Activated CD4-positive, CD25-positive, alpha-beta regulatory T cell treated with anti-CD3 and anti-CD28 coated beads, Interleukin-2, amount 50 U/mL, for 16 hours (primary cell): ENCODE measurements at regions not wholly inside any gene's neighbourhood (a gene's known extent, or its start where the extent isn't known, plus 50 kb on each side); places are given as distances from the start of the nearest gene placed in this dataset.
A peak's percentile ranks its signal among the peaks of the same experiment; 100 is the strongest.
"Not testable (repeated sequence)": the region's sequence is repeated elsewhere in the genome, so short reads cannot be mapped to it uniquely, and the experiment has no call there.

Source experiments
- DNase-seq: peaks from one replicate; pipeline ENCODE4 v3.0.0-alpha.2; 2020; ENCODE audit warnings: low read depth, low spot score

- no peak for DNase-seq
Measured at GRCh38 chr3:5035113-5035512, 55.9 kb downstream of the BHLHE40 start.

GRCh38 chr3:5035692-5036391 is 56.6 kb downstream of the BHLHE40 start:
- DNase-seq, result no peak

DNA sequence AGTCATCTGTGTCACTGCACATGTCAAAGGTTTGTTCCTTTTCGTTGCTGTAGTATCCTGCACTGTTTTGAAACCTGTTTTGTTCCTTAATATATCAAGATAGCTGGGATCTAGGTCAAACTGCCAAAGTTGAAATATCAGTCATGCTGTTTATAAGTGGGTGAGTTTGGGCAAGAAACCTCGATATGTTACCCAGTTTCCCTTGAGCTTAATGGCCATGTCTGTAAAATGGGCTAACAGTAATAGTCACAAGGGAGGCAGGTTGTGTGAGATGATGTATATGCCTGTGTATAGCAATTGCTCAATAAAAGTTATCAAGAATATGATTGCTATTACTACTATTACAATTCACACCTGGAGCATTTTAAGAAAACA is 57.1 kb downstream of the BHLHE40 start:
- no peak for DNase-seq

GRCh38 chr3:5036858-5037257 is 57.6 kb downstream of the BHLHE40 start:
- no peak for DNase-seq

DNA sequence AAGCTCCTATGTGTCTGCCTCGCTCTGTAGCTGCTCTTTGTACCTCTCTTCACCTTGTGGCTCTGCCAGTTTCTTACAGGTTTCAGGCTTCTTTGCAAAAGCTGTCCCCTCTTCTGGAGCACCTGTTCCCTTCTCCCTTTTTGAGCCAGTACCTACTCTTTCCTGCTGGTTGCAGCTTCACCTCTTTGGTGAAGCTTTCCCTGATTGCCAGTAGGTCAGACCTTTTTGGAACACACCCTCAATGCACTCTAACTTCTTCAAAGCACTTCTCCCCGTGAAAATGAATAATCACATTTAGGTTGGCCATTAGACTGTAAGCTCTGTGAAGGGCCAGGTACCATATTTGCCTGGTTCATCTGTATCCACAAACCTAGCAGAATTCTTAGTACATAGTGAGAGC is 60.3 kb downstream of the BHLHE40 start:
- no peak for DNase-seq

GRCh38 chr3:5041315-5041714 is 62.1 kb downstream of the BHLHE40 start:
- no peak for DNase-seq

- no peak for DNase-seq
Measured at GRCh38 chr3:5045961-5046360, 66.7 kb downstream of the BHLHE40 start.

DNA sequence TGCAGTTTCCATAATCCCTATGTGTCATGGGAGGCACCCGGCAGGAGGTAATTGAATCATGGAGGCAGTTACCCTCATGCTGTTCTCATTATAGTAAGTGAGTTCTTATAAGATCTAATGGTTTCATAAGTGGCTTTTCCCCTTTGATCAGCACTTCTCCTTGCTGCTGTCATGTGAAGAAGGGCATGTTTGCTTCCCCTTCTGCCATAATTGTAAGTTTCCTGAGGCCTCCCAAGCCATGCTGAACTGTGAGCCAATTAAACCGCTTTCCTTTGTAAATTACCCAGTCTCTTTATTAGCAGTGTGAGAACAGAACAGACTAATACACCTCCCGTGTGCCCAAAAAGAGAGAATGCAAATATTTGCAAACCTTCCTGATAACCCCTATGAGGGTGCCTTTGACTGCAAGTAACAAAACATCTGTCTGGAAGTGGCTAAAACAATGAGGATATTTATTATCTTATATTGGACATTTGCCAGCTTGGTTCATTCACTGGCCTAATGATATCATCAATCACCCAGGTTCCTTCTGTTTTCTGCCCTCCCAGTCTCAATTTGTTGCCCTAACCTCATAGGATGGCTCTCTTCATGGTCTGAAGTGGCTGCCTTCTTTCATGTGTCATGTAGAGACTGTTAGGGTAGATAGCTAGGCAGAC is 68.7 kb downstream of the BHLHE40 start:
- no peak for DNase-seq

DNA sequence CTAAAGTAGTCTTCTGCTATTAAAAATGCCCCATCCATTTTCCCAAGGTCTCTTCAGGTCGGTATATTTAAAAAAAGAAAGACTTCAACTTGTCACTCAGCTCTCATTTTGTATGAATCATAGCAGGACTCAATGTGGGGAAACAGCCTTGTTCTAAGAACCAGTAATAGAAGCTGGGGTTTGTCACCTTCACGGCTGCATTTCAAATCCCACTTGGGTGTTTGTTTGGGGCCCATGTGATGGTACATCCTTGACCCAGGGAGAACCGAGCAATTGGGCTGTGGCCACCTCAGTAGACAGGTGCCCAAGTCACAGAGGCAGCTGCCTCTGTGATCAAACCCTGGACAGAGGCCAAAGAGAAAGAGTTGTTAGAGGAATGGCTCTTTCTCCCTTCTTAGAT is 70.3 kb upstream of the ARL8B start:
- DNase-seq, result no peak

DNA sequence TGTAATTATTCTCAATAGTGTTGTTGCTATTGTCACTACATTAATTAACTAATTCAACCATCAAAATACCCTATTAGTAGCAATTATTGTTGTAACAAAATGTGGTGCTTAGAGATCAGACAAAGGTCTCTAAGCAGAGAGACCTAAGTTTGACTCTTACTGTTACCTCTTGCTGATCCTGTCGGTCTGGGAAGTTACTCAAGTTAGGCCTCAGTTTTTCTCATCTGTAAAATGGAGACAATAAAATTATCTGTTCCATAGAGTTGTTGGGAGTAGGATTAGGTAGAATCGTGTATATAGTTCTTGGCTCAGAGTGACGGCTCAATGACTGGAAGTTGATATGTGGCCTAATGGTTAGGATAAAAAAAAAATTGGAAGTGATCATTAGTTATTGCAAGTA is 69.8 kb upstream of the ARL8B start:
- no peak for DNase-seq

DNA sequence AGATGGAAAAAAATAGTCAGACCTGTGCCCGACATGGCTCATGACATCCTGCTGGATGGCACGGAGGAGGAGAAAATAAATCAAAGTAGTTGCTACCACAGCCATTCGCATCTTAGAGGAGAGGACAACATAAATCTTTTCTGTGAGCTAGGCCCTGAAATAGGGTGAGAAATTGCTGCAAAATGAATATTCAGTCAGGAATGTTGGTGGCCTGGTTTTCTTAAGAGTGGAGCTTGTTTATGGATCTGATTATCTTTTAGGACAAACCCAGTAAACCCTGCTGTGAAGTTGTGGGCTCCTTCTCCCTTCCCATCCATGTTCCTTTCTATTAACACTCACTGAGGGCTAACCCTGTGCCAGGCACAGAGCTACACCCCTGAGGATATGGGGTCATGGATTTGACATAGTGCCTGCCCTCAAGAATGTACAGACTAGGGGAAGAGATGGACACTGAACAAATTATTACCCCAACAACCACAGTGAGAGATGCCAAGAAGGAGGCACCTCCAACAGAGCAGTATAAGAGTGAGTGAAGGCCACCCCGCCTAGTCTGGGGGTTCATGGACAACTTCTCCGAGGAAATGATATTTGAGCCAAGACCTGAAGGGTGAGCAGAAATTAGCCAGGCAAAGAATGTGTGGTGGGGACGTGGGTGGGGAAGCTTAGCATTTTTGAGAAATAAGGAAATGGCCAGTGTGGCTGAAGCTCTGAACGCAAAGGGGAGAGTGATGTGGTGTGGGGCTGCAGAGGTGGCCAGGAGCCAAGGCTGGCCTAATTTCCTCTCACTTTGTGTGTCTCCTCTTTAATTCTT is 68.9 kb upstream of the ARL8B start:
- no peak for DNase-seq

- no peak for DNase-seq
Measured at GRCh38 chr3:5054098-5054497, 68.0 kb upstream of the ARL8B start.

GRCh38 chr3:5054579-5054978 is 67.5 kb upstream of the ARL8B start:
- not testable (repeated sequence) for DNase-seq

DNA sequence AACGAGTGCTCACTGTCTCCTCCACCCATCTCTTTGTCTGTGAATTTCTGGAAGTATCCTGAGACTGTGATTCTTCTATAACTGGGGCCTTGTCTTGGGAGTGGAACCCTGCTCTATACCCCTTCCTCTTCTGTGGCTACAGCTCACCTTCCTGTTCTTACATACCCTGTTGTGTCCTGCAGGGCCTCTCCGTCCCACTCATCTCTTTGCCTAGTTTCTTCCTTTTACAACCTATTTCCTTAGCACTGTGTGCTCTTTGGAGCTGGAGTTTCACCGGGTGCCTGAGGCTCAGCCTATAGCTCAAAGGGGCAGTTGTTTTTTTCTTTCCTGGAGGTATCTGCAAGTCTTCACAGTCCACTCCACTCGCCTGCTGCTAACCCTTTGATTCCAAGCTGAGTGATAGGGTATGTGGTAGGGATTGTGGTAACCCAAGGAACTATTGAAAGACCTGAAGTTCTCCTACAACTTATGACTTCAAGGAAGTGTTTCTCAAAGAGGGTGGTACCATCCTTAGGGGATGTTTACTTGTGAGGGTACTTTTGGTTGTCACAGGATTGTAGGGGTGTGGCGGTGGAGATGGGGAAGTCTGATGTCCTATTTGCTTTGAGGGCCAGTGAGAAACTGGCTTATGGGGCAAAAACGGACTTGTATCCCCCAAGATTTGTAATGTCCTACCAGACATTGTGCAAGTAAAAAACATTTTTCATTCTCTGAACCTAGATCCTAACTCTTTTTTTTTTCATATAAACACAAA is 66.6 kb upstream of the ARL8B start:
- DNase-seq, result no peak

- no peak for DNase-seq
Measured at GRCh38 chr3:5056111-5056391, 66.0 kb upstream of the ARL8B start.

GRCh38 chr3:5057272-5057671 is 64.8 kb upstream of the ARL8B start:
- no peak for DNase-seq

GRCh38 chr3:5057857-5058324 is 64.2 kb upstream of the ARL8B start:
- DNase-seq, result peak; percentile 26

GRCh38 chr3:5058471-5058951 is 63.6 kb upstream of the ARL8B start:
- no peak for DNase-seq

- no peak for DNase-seq
Measured at GRCh38 chr3:5059782-5060181, 62.3 kb upstream of the ARL8B start.

DNA sequence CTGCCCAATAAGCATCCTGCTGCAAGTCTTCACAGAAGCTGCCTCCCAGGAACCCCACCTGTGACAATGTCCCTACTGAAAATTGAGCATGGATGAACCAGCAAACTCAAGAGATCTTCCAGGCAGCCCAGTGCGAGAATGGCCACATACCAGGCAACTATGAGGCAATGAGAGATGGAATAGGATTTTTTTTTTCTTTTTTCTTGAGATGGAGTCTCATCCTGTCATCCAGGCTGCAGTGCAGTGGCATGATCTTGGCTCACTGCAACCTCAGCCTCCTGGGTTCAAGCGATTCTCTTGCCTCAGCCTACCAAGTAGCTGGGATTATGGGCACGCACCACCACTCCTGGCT is 60.9 kb upstream of the ARL8B start:
- no peak for DNase-seq

DNA sequence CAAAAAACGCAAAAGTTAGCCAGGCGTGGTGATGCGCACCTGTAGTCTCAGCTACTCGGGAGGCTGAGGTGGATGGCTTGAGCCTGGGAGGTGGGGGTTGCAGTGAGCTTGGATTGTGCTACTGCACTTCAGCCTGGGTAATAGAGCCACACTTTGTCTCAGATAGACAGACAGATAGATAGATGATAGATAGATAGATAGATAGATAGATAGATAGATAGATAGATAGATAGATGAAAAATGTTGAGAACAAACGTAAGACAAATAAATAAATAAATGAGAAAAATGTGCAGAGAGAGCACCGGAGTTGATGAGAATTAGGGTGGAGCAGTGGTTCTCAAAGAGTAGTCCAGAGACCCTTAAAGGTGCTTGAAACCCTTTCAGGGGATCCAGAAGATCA is 58.4 kb upstream of the ARL8B start:
- DNase-seq, result no peak

DNA sequence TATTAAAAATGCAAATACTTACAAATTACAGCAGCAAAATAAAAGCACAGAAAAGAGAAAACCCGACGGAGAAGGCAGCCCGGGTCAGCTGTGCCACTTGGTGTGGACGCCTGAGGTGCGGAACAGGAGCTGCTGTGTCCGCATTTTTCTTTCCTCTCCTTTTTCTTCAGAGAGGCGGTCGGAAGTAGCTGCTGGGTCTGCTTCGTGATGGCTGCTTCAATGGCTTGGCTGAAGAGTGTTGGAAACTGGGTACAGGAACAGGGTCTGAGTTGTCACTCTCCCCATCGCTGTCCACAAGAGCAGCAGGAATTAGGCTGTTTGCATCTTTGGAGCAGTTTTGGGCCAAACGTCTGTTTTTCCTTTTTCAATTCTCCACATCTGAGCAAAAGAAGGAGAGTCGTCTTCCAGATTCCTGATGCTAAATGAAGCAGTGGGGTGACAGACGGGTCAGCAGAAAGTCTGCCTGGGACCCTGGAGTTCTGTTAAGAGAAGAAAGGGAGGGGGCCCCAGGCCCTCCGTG is 53.5 kb upstream of the ARL8B start:
- no peak for DNase-seq
